HepG2 (cell line): ENCODE measurements at regions not wholly inside any gene's neighbourhood (a gene's known extent, or its start where the extent isn't known, plus 50 kb on each side); places are given as distances from the start of the nearest gene placed in this dataset.
A peak's percentile ranks its signal among the peaks of the same experiment; 100 is the strongest.

Experiments
- ATAC-seq: fragments of 200-7000 bp; cut with Tn5 transposase; 3 replicates; pipeline ENCODE4 v1.9.1; 2020; ENCODE audit warnings: mild to moderate bottlenecking, moderate library complexity
- BruUV-seq: library from RNA; stranded (reverse); fragments of 400-500 nt; replicated peaks from 2 replicates; lab custom pipeline; 2021; lab: Mats Ljungman, UMichigan
- CTCF ChIA-PET: fragments of 300-600 bp; formaldehyde crosslinking; extraction: SDS; loops from one replicate; lab custom pipeline; 2021; ENCODE audit warnings: low total read pairs, inconsistent platforms, low intra/inter-chr PET ratio; lab: Yijun Ruan, JAX
- POLR2A ChIA-PET: fragments of 350-600 bp; sonication (Branson Sonifier 250); formaldehyde crosslinking; loops from one replicate; lab custom pipeline; 2020; ENCODE audit warnings: antibody characterized with exemption, inconsistent platforms; lab: Yijun Ruan, JAX
- DNase-seq: peaks from one replicate; pipeline ENCODE4 v3.0.0-alpha.2; 2015; ENCODE audit warnings: low spot score
- FAIRE-seq: peaks from 3 replicates; lab custom pipeline; 2011; peaks lifted over from hg19 to GRCh38; lab: Jason Lieb, UNC
- H2AFZ ChIP-seq: one replicate; pipeline ENCODE4 v1.6.1; 2011; ENCODE audit warnings: low read length, inconsistent platforms
- H3K27ac ChIP-seq: fragments of 300-600 bp; 3 replicates; pipeline ENCODE4 v1.8.0; 2011; ENCODE audit warnings: mixed run types, mild to moderate bottlenecking, mixed read lengths, low read length, inconsistent platforms; ENCODE audit not compliant: insufficient read depth; ENCODE audit errors: extremely low read length
- H3K27me3 ChIP-seq, 2 experiments: fragments of 200-600 bp in 1 of 2; 2 replicates in 1 of 2; 3 replicates in 1 of 2; pipeline versions ENCODE4 v1.6.0 to v1.8.0; 2011; ENCODE audit warnings: low read length in 2 of 2, mild to moderate bottlenecking in 2 of 2, moderate library complexity in 2 of 2, inconsistent platforms in 1 of 2; ENCODE audit not compliant: insufficient read depth in 2 of 2, control insufficient read depth in 1 of 2
- H3K36me3 ChIP-seq, 2 experiments: fragments of 200-600 bp in 1 of 2; replicated peaks in 1 of 2; 2 replicates in 1 of 2; 3 replicates in 1 of 2; pipeline versions ENCODE4 v1.5.1 to v1.8.0; 2011; ENCODE audit warnings: low read length in 2 of 2, inconsistent platforms in 1 of 2; ENCODE audit not compliant: insufficient read depth in 2 of 2, control insufficient read depth in 1 of 2
- H3K4me1 ChIP-seq: 2 replicates; pipeline ENCODE4 v1.5.1; 2012; ENCODE audit warnings: low read length, inconsistent platforms; ENCODE audit not compliant: insufficient read depth
- H3K4me2 ChIP-seq: 2 replicates; pipeline ENCODE4 v1.6.0; 2011; ENCODE audit warnings: low read depth, low read length, inconsistent platforms
- H3K4me3 ChIP-seq, 3 experiments: fragments of 200-600 bp in 1 of 3; sonication (generic), shearing (Covaris generic) in 1 of 3; replicated peaks in 1 of 3; 2 replicates each; pipeline ENCODE4 v1.5.1; 2011 to 2016; ENCODE audit warnings: low read length in 3 of 3, inconsistent platforms in 2 of 3, low read depth in 2 of 3, mild to moderate bottlenecking in 2 of 3, control low read depth in 1 of 3, mixed read lengths in 1 of 3; ENCODE audit not compliant: insufficient read depth in 1 of 3
- H3K79me2 ChIP-seq: one replicate; pipeline ENCODE4 v1.6.1; 2011; ENCODE audit warnings: low read length, inconsistent platforms; ENCODE audit not compliant: insufficient read depth
- H3K9ac ChIP-seq: 2 replicates; pipeline ENCODE4 v1.6.0; 2011; ENCODE audit warnings: mild to moderate bottlenecking, low read depth, low read length, inconsistent platforms; ENCODE audit not compliant: insufficient read depth
- H3K9me3 ChIP-seq: 2 replicates; pipeline ENCODE4 v1.5.1; 2012; ENCODE audit warnings: mild to moderate bottlenecking, low read length
- H4K20me1 ChIP-seq: 2 replicates; pipeline ENCODE4 v1.6.0; 2011; ENCODE audit warnings: inconsistent platforms, mild to moderate bottlenecking, low read length, moderate library complexity; ENCODE audit not compliant: insufficient read depth
- CC2D1A ChIP-seq: sonication (generic); formaldehyde crosslinking; IDR thresholded peaks from 2 replicates; pipeline ENCODE4 v1.8.1; 2023; ENCODE audit warnings: mild to moderate bottlenecking, missing genetic modification reagents
- MAFF ChIP-seq: IDR thresholded peaks from 2 replicates; pipeline ENCODE4 v1.6.1; 2011; ENCODE audit warnings: low read depth, low read length, improper control_type of control experiment
- MAFK ChIP-seq, 2 experiments: IDR thresholded peaks in 1 of 2; conservative IDR thresholded peaks in 1 of 2; 2 replicates each; pipeline ENCODE4 v1.6.1; 2011; ENCODE audit warnings: improper control_type of control experiment in 2 of 2, low read length in 2 of 2
- ZNF17 ChIP-seq: sonication (generic); formaldehyde crosslinking; IDR thresholded peaks from 2 replicates; pipeline ENCODE4 v1.5.0; 2020; ENCODE audit warnings: mild to moderate bottlenecking, missing genetic modification reagents
- ZNF180 ChIP-seq: sonication (generic); formaldehyde crosslinking; IDR thresholded peaks from 2 replicates; pipeline ENCODE4 v1.4.0; 2020; ENCODE audit warnings: low read depth, missing genetic modification reagents, borderline replicate concordance
- ZNF713 ChIP-seq: sonication (generic); formaldehyde crosslinking; IDR thresholded peaks from 2 replicates; pipeline ENCODE4 v1.4.0; 2020; ENCODE audit warnings: mild to moderate bottlenecking, missing genetic modification reagents
- WGBS: methylation state at CpG from one replicate; pipeline ENCODE4 v1.1.6; 2017; ENCODE audit warnings: low lambda C conversion rate; 5-methylcytosine and 5-hydroxymethylcytosine counted together
- in situ Hi-C: cut with HindIII; loops from 2 replicates; pipeline ENCODE4 v1.10.0; 2017; ENCODE audit warnings: low pct_unique_long_range_greater_than_20kb; ENCODE audit not compliant: extremely low pct_ligation_motif_present
- intact Hi-C: fragments of 100-400 bp; cut with micrococcal nuclease; formaldehyde crosslinking; loops from one replicate; pipeline ENCODE4 v1.10.0; 2022; ENCODE audit not compliant: unreplicated experiment
- TF ChIP-seq, protein P1 (sequence below): sonication (generic); formaldehyde crosslinking; IDR thresholded peaks from 2 replicates; pipeline ENCODE4 v1.8.0; 2022; ENCODE audit warnings: mild to moderate bottlenecking, missing genetic modification reagents, moderate library complexity
- TF ChIP-seq, protein P2 (sequence below): sonication (generic); formaldehyde crosslinking; IDR thresholded peaks from 2 replicates; pipeline ENCODE4 v1.5.0; 2020; ENCODE audit warnings: missing genetic modification reagents

GRCh38 chr6:20006037-20006436 is 168.9 kb downstream of the ID4 start:
- no peaks in the 10 kb centered on the region for H3K79me2 ChIP-seq
- no peak overlapping the region for H3K4me3 ChIP-seq
- H3K9me3 ChIP-seq, result no peaks in the 10 kb centered on the region
- DNase-seq, result no peak
- no peak overlapping the region for H2AFZ ChIP-seq
- H3K9ac ChIP-seq, result no peak overlapping the region
- no peak for TF ChIP-seq ZNF180
- TF ChIP-seq, protein P1, sequence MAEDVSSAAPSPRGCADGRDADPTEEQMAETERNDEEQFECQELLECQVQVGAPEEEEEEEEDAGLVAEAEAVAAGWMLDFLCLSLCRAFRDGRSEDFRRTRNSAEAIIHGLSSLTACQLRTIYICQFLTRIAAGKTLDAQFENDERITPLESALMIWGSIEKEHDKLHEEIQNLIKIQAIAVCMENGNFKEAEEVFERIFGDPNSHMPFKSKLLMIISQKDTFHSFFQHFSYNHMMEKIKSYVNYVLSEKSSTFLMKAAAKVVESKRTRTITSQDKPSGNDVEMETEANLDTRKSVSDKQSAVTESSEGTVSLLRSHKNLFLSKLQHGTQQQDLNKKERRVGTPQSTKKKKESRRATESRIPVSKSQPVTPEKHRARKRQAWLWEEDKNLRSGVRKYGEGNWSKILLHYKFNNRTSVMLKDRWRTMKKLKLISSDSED (CRISPR knock-in tag), result no peak
- peak; percentile 98 for TF ChIP-seq MAFF
- TF ChIP-seq, protein P2, sequence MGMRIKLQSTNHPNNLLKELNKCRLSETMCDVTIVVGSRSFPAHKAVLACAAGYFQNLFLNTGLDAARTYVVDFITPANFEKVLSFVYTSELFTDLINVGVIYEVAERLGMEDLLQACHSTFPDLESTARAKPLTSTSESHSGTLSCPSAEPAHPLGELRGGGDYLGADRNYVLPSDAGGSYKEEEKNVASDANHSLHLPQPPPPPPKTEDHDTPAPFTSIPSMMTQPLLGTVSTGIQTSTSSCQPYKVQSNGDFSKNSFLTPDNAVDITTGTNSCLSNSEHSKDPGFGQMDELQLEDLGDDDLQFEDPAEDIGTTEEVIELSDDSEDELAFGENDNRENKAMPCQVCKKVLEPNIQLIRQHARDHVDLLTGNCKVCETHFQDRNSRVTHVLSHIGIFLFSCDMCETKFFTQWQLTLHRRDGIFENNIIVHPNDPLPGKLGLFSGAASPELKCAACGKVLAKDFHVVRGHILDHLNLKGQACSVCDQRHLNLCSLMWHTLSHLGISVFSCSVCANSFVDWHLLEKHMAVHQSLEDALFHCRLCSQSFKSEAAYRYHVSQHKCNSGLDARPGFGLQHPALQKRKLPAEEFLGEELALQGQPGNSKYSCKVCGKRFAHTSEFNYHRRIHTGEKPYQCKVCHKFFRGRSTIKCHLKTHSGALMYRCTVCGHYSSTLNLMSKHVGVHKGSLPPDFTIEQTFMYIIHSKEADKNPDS (CRISPR knock-in tag), result no peak
- peak; percentile 98 to 99 for TF ChIP-seq MAFK (conservative IDR thresholded peaks at IDR 0.05 in 1 of 2, IDR thresholded peaks at IDR 0.05 in 1 of 2; ENCODE audit: low read length in 2 of 2)
- no peak for TF ChIP-seq ZNF17 (CRISPR knock-in tag)
- no peak for TF ChIP-seq ZNF713
- TF ChIP-seq CC2D1A (CRISPR knock-in tag), result no peak
- H3K4me2 ChIP-seq, result no peak overlapping the region
- POLR2A ChIA-PET, result no interaction called here
- CTCF ChIA-PET, result no interaction called here
- in situ Hi-C loops, result no loop called here
- no peak for FAIRE-seq
- no TSS peak for BruUV-seq
- 2% methylated on average over 2 of the region's 2 CpGs for WGBS
- no peaks in the 10 kb centered on the region for H3K4me1 ChIP-seq
- no peaks in the 10 kb centered on the region; a peak in 1 of 5 replicates for H3K27me3 ChIP-seq
- H4K20me1 ChIP-seq, result no peaks in the 10 kb centered on the region
- intact Hi-C loops, result no loop called here
- no peak for ATAC-seq
- H3K36me3 ChIP-seq, result no peaks in the 10 kb centered on the region
- H3K27ac ChIP-seq, result no peak overlapping the region
